ENCODE measurements at regions not wholly inside any gene's neighbourhood (a gene's known extent, or its start where the extent isn't known, plus 50 kb on each side); places are given as distances from the start of the nearest gene placed in this dataset.

GRCh38 chr2:239882781-239883180 is 142.4 kb downstream of the NDUFA10 start:
- DNase-seq (ENCODE audit: low read depth in 2 of 2) = no peak

DNA sequence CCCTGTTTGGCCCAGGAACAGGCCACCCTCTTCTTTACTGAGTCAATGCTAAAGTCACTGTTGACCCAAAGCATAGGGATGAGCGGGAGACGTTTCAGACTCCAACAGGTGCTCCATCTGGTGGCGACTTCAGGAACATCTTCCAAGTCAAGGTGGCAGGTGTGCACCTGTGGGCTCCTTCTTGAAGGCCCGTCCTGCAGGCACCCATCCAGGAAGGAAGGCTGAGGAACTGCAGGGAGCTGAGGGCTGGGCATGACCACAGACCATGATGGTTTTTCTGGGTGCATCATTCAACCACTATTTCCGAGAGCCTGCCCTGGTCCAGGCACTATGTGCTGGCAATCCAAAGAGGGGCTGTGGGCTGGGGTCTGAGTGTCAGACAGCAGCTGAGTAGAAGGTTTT is 142.8 kb downstream of the NDUFA10 start:
- DNase-seq (ENCODE audit: low read depth in 2 of 2) = peak; percentile 23 to 46

DNA sequence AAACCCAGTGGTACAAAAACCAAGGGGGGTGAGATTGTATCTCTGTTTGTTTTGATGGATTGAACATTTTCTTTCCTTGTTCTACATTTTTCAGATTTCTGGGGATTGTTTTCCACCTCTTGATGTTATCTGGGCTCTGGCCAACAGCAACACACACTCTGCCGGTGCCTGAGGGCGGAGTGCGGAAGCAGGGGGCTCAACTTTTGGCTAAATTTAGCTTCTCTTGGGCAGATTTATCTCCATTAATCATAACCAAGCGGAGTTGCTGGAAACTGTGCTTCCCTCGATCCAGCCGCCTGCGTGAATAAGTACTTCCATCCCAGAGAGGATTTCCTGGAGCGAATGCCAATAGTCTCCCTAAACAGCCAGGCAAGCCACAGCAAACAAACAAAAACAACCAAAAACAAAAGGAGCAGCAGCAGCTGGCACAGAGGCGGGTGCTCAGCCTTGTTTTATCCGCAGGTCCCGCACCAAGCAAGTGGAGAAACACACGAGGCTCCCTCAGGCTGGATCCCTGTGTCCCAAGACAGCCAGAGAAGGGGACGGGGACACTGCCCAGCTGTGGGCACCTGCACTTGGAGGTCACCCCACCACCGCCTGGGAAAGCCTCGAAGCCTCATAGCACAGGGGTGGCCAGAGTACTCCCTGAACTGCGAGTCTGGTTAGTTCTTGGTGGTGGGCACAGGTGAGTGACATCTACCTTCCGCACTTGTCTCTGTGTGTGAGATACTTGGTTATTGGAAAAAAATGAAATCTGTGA is 143.4 kb downstream of the NDUFA10 start:
- DNase-seq (ENCODE audit: low read depth in 2 of 2) = no peak

DNA sequence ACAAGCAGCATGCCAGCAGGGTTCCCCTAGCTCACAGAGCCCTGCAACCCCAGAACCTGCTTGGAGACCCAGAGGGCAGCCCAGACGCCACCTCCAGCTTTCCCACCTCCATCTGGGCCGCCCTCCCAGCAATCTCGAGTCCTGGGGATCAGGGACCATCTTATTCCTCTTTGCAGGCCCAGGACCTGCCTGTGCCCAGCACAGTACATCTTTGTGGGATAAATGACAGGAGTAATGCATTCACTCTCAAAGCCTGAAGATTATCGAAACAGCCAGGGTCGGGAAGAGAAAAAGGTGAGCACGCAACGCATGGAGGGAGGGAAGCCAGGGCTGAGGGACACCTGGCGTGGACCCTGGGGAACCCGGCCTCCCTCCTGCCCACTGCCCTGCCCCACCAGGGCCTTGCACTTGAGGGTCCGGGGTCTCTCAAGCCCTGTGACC is 144.1 kb downstream of the NDUFA10 start:
- no peak for DNase-seq (ENCODE audit: low read depth in 2 of 2)

- DNase-seq (ENCODE audit: low read depth in 2 of 2) = no peak
These were observed 144.7 kb downstream of the NDUFA10 start for GRCh38 chr2:239880396-239880795.

- DNase-seq (ENCODE audit: low read depth in 2 of 2) = no peak
These were observed 145.6 kb downstream of the NDUFA10 start for GRCh38 chr2:239879423-239880084.

DNA sequence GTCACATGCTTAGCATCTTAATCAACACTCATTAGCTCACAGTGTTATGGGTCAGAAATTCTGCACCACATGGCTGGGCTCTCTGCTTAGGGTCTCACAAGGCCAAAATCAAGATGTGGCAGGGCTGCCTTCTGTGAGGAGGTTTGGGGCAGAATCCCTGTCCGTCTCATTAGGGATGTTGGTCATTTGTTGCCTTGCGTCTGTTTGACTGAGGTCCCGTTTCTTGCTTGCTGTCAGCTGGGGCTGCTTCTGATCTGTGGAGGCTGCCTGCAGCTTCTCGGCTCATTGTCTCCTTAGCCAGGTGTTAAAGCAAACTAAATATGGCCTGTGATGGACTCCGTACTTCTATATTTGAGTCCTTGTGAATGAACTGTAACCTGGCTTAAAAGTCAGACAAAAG is 146.5 kb downstream of the NDUFA10 start:
- DNase-seq (ENCODE audit: low read depth in 2 of 2) = no peak

DNA sequence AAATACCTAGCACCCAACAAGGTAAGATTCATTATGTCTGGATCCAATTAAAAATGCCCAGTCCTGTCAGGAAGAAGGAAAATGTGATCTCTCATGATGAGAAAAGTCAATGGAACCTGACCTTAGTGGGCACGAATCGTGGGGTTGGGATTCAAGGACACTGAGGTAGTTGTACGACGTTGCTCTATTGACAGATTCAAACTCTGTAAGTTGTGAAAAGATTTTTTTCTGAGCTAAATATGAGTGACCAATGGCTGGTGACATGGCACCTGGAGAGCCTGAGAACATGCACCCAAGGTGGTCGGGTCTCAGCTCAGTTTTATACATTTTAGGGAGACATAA is 148.2 kb downstream of the NDUFA10 start:
- DNase-seq (ENCODE audit: low read depth in 2 of 2) = no peak

GRCh38 chr2:239876271-239876947 is 148.7 kb downstream of the NDUFA10 start:
- no peak for DNase-seq (ENCODE audit: low read depth in 2 of 2)

GRCh38 chr2:239874636-239875356 is 150.3 kb downstream of the NDUFA10 start:
- no peak for DNase-seq (ENCODE audit: low read depth in 2 of 2)

- DNase-seq (ENCODE audit: low read depth in 2 of 2) = no peak
These were observed 151.2 kb downstream of the NDUFA10 start for GRCh38 chr2:239873656-239874635.

GRCh38 chr2:239871481-239872435 is 153.4 kb downstream of the NDUFA10 start:
- DNase-seq (ENCODE audit: low read depth in 2 of 2) = no peak

GRCh38 chr2:239870863-239871262 is 154.3 kb downstream of the NDUFA10 start:
- DNase-seq (ENCODE audit: low read depth in 2 of 2) = no peak

GRCh38 chr2:239870276-239870675 is 154.9 kb downstream of the NDUFA10 start:
- no peak for DNase-seq (ENCODE audit: low read depth in 2 of 2)

DNA sequence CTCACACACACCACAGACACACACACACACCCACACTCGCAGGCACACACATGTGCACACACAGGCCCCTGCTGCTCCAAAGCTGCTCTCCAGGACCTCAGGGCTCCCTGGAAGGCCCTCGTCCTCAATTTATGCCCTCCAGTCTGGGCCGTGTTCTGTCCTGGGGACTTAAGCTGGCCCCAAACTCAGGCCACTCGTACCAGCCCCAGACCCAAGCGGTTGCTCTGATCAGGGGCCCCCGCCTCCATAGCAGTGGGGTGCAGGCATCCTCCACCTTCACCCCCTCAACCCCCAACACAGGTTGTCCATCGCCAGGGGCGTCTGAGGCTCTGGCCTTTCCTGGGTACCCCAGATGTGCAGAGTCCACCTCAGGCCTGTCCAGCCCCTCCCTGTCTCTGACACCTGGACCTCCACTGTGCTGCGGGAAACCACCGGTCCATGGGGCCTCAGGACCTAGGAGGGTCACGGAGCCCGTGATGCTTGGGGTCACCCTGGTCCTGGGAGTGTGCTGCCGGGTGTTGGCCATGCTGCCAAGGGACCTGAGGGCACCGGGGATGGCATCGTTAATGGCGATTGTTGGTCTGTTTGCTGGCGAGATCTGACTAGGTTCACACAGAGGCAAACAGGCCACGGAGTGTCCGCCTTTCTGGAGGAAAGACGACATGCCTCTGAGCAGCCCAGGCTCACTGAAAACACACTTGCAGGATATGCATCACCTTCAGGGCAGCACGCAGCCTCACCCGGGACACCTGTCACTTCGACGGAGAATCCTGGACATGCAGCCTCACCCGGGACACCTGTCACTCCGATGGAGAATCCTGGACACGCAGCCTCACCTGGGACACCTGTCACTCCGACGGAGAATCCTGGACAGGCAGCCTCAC is 155.6 kb downstream of the NDUFA10 start:
- DNase-seq (ENCODE audit: low read depth in 2 of 2) = no peak

GRCh38 chr2:239868556-239869181 is 156.5 kb downstream of the NDUFA10 start:
- DNase-seq (ENCODE audit: low read depth in 2 of 2) = no peak

- no peak for DNase-seq (ENCODE audit: low read depth in 2 of 2)
These were observed 158.4 kb downstream of the NDUFA10 start for GRCh38 chr2:239866778-239867177.

DNA sequence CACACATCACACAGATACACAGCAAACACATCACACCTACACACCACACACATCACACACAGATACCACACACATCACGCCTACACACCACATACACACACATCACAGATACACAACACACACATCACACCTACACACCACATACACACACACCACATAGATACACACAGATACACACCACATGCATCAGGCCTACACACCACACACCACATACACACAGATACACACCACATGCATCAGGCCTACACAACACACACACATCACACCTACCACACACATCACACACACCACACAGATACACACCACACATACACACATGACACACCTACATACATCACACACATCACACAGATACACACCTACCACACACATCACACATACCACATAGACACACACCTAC is 158.8 kb downstream of the NDUFA10 start:
- no peak for DNase-seq (ENCODE audit: low read depth in 2 of 2)
